ENCODE measurements at regions not wholly inside any gene's neighbourhood (a gene's known extent, or its start where the extent isn't known, plus 50 kb on each side); places are given as distances from the start of the nearest gene placed in this dataset.

GRCh38 chr22:47625531-47626427 is 863.3 kb downstream of the TBC1D22A start:
- Histone ChIP-seq H3K27ac (ENCODE audit: low read depth, low read length) (no peak overlapping the region), H3K4me1 (ENCODE audit: insufficient read depth, low read length) (no peaks in the 10 kb centered on the region), H3K4me3 (ENCODE audit: low read length) (no peak overlapping the region), H3K9me3 (ENCODE audit: low read length) (no peaks in the 10 kb centered on the region), H3K36me3 (ENCODE audit: insufficient read depth, low read length) (no peaks in the 10 kb centered on the region), H3K27me3 (ENCODE audit: insufficient read depth, low read length, poor library complexity, severe bottlenecking) (no peaks in the 10 kb centered on the region)
- Mint-ChIP-seq H3K27ac (no peak overlapping the region), H3K4me1 (no peaks in the 10 kb centered on the region), H3K9me3 (no peaks in the 10 kb centered on the region), H3K27me3 (peaks cover 1% of the 10 kb centered on the region in 2 donors), H3K36me3 (no peaks in the 10 kb centered on the region), H3K4me3 (no peak overlapping the region)
- CTCF ChIA-PET = no interaction called here
- DNase-seq = no peak
- POLR2A ChIA-PET = no interaction called here

GRCh38 chr22:47625013-47625385 is 862.5 kb downstream of the TBC1D22A start:
- no peak for DNase-seq
- no peaks in the 10 kb centered on the region for H3K4me1 ChIP-seq (ENCODE audit: insufficient read depth, low read length)
- peaks cover 0 to 5% of the 10 kb centered on the region in 2 donors for H3K27me3 Mint-ChIP-seq
- no peaks in the 10 kb centered on the region for H3K9me3 Mint-ChIP-seq
- no peaks in the 10 kb centered on the region for H3K36me3 ChIP-seq (ENCODE audit: insufficient read depth, low read length)
- H3K9me3 ChIP-seq (ENCODE audit: low read length) = no peaks in the 10 kb centered on the region
- no peaks in the 10 kb centered on the region for H3K36me3 Mint-ChIP-seq
- H3K27me3 ChIP-seq (ENCODE audit: insufficient read depth, low read length, poor library complexity, severe bottlenecking) = no peaks in the 10 kb centered on the region
- no peak overlapping the region for H3K27ac Mint-ChIP-seq
- no peak overlapping the region for H3K4me3 Mint-ChIP-seq
- POLR2A ChIA-PET = no interaction called here
- H3K27ac ChIP-seq (ENCODE audit: low read depth, low read length) = no peak overlapping the region
- no peaks in the 10 kb centered on the region for H3K4me1 Mint-ChIP-seq
- CTCF ChIA-PET = no interaction called here
- no peak overlapping the region for H3K4me3 ChIP-seq (ENCODE audit: low read length)

DNA sequence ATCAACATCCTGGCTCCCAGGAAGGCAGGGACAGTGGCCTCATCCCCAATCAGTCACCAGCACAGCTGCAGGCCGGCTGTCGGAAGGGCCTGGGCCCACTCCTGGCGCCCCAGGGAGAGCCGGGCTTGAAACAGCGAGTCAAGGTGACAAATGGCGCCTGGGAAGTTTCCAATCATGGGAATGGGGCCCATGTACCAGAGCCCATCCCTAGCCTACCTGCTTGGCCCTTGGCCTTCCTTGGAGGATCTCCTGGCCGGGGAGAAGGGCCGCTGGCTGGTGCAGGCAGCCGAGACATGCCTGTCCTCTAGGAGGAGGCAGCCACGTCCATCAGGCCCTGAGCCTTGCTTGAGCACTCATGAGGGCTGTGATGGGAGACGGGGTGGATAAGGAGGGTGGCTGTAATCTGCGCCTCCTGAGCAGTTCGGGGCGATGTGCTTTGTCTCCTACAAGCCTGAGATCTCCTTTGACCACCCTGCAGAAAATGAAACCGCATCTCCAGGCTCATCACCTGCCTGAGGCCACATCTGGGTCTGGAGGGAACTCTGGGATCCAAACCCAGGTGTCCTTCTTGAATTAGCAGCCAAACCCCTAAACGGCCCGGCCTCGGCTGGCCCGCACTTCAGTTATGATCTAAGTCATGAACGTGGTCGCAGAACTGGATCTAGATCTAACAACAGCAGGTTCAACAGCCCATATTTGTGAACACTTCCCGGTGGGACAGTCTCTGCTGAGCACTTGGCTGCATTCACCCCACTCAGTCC is 862.0 kb downstream of the TBC1D22A start:
- Histone ChIP-seq H3K9me3 (ENCODE audit: low read length) (no peaks in the 10 kb centered on the region), H3K27ac (ENCODE audit: low read depth, low read length) (no peak overlapping the region), H3K4me3 (ENCODE audit: low read length) (no peak overlapping the region), H3K36me3 (ENCODE audit: insufficient read depth, low read length) (no peaks in the 10 kb centered on the region), H3K4me1 (ENCODE audit: insufficient read depth, low read length) (no peaks in the 10 kb centered on the region), H3K27me3 (ENCODE audit: insufficient read depth, low read length, poor library complexity, severe bottlenecking) (no peaks in the 10 kb centered on the region)
- no peak overlapping the region for H3K27ac Mint-ChIP-seq
- H3K9me3 Mint-ChIP-seq = peaks cover 0 to under 1% (median 0%) of the 10 kb centered on the region in 5 donors
- ChIA-PET CTCF (no interaction called here), POLR2A (no interaction called here)
- H3K4me1 Mint-ChIP-seq = no peaks in the 10 kb centered on the region
- no peak for DNase-seq
- peaks cover 0 to 5% of the 10 kb centered on the region in 2 donors for H3K27me3 Mint-ChIP-seq
- no peaks in the 10 kb centered on the region for H3K36me3 Mint-ChIP-seq
- H3K4me3 Mint-ChIP-seq = no peak overlapping the region

DNA sequence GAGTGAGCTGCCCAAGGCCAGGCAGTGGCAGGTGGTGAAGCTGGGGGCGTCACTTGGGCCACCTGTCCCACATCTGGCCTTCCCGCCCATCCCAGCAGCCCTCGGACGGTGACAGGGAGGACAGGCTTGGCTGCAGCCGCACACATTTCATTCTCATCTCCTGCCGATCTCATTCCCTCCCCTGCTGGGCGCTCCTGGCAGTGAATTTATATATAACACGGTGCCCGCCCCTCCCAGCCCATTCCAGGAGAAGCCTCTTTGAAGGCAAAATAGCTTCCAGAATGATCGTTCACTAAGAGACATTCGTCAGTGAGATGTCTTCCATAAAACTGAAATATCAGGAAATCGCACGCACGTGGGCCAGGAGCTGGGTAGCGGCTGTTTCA is 861.3 kb downstream of the TBC1D22A start:
- CTCF ChIA-PET = no interaction called here
- H3K4me3 ChIP-seq (ENCODE audit: low read length) = no peak overlapping the region
- no peaks in the 10 kb centered on the region for H3K36me3 ChIP-seq (ENCODE audit: insufficient read depth, low read length)
- no peaks in the 10 kb centered on the region for H3K4me1 ChIP-seq (ENCODE audit: insufficient read depth, low read length)
- POLR2A ChIA-PET = no interaction called here
- DNase-seq = no peak
- H3K36me3 Mint-ChIP-seq = no peaks in the 10 kb centered on the region
- no peak overlapping the region for H3K4me3 Mint-ChIP-seq
- H3K27me3 Mint-ChIP-seq = peaks cover 0 to 5% of the 10 kb centered on the region in 2 donors
- no peaks in the 10 kb centered on the region for H3K9me3 ChIP-seq (ENCODE audit: low read length)
- peaks cover 0 to 2% (median 0%) of the 10 kb centered on the region in 5 donors for H3K9me3 Mint-ChIP-seq
- H3K4me1 Mint-ChIP-seq = no peaks in the 10 kb centered on the region
- no peak overlapping the region for H3K27ac Mint-ChIP-seq
- H3K27me3 ChIP-seq (ENCODE audit: insufficient read depth, low read length, poor library complexity, severe bottlenecking) = no peaks in the 10 kb centered on the region
- no peak overlapping the region for H3K27ac ChIP-seq (ENCODE audit: low read depth, low read length)

- ChIA-PET POLR2A (no interaction called here), CTCF (no interaction called here)
- Histone ChIP-seq H3K4me1 (ENCODE audit: insufficient read depth, low read length) (no peaks in the 10 kb centered on the region), H3K27me3 (ENCODE audit: insufficient read depth, low read length, poor library complexity, severe bottlenecking) (no peaks in the 10 kb centered on the region), H3K36me3 (ENCODE audit: insufficient read depth, low read length) (no peaks in the 10 kb centered on the region), H3K27ac (ENCODE audit: low read depth, low read length) (no peak overlapping the region), H3K4me3 (ENCODE audit: low read length) (no peak overlapping the region), H3K9me3 (ENCODE audit: low read length) (no peaks in the 10 kb centered on the region)
- no peak overlapping the region for H3K4me3 Mint-ChIP-seq
- H3K27ac Mint-ChIP-seq = no peak overlapping the region
- no peaks in the 10 kb centered on the region for H3K36me3 Mint-ChIP-seq
- H3K4me1 Mint-ChIP-seq = no peaks in the 10 kb centered on the region
- H3K27me3 Mint-ChIP-seq = peaks cover 0 to 5% of the 10 kb centered on the region in 2 donors
- peaks cover 0 to 3% (median 0%) of the 10 kb centered on the region in 5 donors for H3K9me3 Mint-ChIP-seq
- DNase-seq = no peak
Observed at GRCh38 chr22:47623066-47623762, 860.8 kb downstream of the TBC1D22A start.

GRCh38 chr22:47622541-47622940 is 860.1 kb downstream of the TBC1D22A start:
- Histone ChIP-seq H3K36me3 (ENCODE audit: insufficient read depth, low read length) (no peaks in the 10 kb centered on the region), H3K4me1 (ENCODE audit: insufficient read depth, low read length) (no peaks in the 10 kb centered on the region), H3K9me3 (ENCODE audit: low read length) (no peaks in the 10 kb centered on the region), H3K27ac (ENCODE audit: low read depth, low read length) (no peak overlapping the region), H3K4me3 (ENCODE audit: low read length) (no peak overlapping the region), H3K27me3 (ENCODE audit: insufficient read depth, low read length, poor library complexity, severe bottlenecking) (no peaks in the 10 kb centered on the region)
- Mint-ChIP-seq H3K9me3 (peaks cover 0 to 3% (median 0%) of the 10 kb centered on the region in 5 donors), H3K4me1 (no peaks in the 10 kb centered on the region), H3K27ac (no peak overlapping the region), H3K4me3 (no peak overlapping the region), H3K27me3 (peaks cover 0 to 5% of the 10 kb centered on the region in 2 donors), H3K36me3 (no peaks in the 10 kb centered on the region)
- ChIA-PET CTCF (no interaction called here), POLR2A (no interaction called here)
- no peak for DNase-seq

DNA sequence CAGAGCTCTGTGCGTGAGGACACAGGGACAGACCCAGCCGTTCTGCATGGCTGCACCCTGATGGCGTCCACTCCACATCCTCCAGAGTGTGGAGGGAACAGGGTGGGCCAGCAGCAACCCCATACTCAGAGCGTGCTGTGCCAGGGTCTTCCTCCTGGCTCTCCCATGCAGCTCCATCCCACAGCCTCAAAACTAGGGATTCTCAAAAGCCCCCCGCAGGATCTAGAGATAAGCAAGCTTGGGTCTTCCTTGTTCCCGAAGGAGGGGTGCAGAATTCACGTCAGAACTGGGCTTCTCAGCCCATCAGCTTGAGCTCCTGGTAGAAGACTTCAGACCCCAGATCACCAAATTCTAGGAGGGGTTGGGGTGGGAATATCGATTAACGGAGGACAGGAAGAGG is 858.8 kb downstream of the TBC1D22A start:
- Mint-ChIP-seq H3K4me1 (no peaks in the 10 kb centered on the region), H3K9me3 (peaks cover 0 to 4% (median 0%) of the 10 kb centered on the region in 5 donors), H3K36me3 (no peaks in the 10 kb centered on the region), H3K27me3 (peaks cover 0 to 10% of the 10 kb centered on the region in 2 donors), H3K27ac (no peak overlapping the region), H3K4me3 (no peak overlapping the region)
- H3K4me1 ChIP-seq (ENCODE audit: insufficient read depth, low read length) = no peaks in the 10 kb centered on the region
- POLR2A ChIA-PET = no interaction called here
- no peaks in the 10 kb centered on the region for H3K27me3 ChIP-seq (ENCODE audit: insufficient read depth, low read length, poor library complexity, severe bottlenecking)
- no peaks in the 10 kb centered on the region for H3K9me3 ChIP-seq (ENCODE audit: low read length)
- H3K36me3 ChIP-seq (ENCODE audit: insufficient read depth, low read length) = no peaks in the 10 kb centered on the region
- CTCF ChIA-PET = no interaction called here
- H3K27ac ChIP-seq (ENCODE audit: low read depth, low read length) = no peak overlapping the region
- H3K4me3 ChIP-seq (ENCODE audit: low read length) = no peak overlapping the region
- DNase-seq = no peak

DNA sequence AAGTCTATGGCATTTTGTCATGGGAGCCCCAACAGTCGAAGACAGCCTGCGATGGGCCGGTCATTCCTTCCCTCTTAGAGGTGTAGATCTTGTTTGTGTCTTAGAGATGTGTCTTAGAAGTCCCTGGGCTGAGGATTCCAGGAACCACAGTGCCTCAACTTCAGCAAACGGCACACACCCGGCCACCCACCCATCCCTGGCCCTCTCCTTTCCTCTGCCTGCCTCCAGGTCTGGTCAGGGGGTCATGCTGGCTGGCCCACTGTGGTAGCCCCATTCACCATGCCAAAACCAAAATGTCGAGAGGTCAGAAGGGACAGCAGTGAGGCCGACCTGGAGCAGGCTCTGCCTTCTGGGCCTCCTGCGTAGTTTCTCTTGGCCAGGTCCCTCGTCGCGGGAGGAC is 857.9 kb downstream of the TBC1D22A start:
- no peak overlapping the region for H3K4me3 Mint-ChIP-seq
- peaks cover 0 to 8% of the 10 kb centered on the region in 2 donors for H3K27me3 Mint-ChIP-seq
- H3K36me3 Mint-ChIP-seq = no peaks in the 10 kb centered on the region
- no peaks in the 10 kb centered on the region for H3K27me3 ChIP-seq (ENCODE audit: insufficient read depth, low read length, poor library complexity, severe bottlenecking)
- no peaks in the 10 kb centered on the region for H3K9me3 ChIP-seq (ENCODE audit: low read length)
- no peak overlapping the region for H3K27ac ChIP-seq (ENCODE audit: low read depth, low read length)
- H3K36me3 ChIP-seq (ENCODE audit: insufficient read depth, low read length) = no peaks in the 10 kb centered on the region
- CTCF ChIA-PET = no interaction called here
- no peak for DNase-seq
- no peak overlapping the region for H3K27ac Mint-ChIP-seq
- H3K4me1 Mint-ChIP-seq = no peaks in the 10 kb centered on the region
- no peaks in the 10 kb centered on the region for H3K4me1 ChIP-seq (ENCODE audit: insufficient read depth, low read length)
- H3K4me3 ChIP-seq (ENCODE audit: low read length) = no peak overlapping the region
- peaks cover 0 to 4% (median 0%) of the 10 kb centered on the region in 5 donors for H3K9me3 Mint-ChIP-seq
- POLR2A ChIA-PET = no interaction called here

All from CD8-positive, alpha-beta memory T cell (primary cell).